ENCODE measurements at regions not wholly inside any gene's neighbourhood (a gene's known extent, or its start where the extent isn't known, plus 50 kb on each side); places are given as distances from the start of the nearest gene placed in this dataset.
"Not testable (repeated sequence)": the region's sequence is repeated elsewhere in the genome, so short reads cannot be mapped to it uniquely, and the experiment has no call there.

GRCh38 chr2:175679231-175679630, 322.8 kb downstream of the LNPK start:
- no peak for ATAC-seq

GRCh38 chr2:175677880-175678279, 324.2 kb downstream of the LNPK start:
- no peak for ATAC-seq

DNA sequence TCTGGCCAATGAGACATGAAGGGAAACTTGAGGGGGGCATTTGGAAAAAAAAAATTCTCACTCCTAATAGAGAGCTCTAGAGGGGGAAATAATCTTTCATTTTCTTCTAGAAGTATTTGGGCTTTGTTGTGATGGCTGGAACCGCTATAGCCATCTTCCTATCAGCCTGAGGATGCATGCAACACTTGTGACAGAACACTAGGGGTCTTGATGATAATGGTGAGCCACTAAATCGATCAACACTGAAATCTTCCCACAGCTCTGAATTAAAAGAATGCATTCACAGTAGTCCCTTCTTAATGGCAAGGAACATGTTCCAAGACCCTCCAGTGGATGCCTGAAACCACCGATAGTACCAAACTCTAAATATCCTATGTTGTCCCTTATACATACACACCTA, 325.3 kb downstream of the LNPK start:
- no peak for ATAC-seq

DNA sequence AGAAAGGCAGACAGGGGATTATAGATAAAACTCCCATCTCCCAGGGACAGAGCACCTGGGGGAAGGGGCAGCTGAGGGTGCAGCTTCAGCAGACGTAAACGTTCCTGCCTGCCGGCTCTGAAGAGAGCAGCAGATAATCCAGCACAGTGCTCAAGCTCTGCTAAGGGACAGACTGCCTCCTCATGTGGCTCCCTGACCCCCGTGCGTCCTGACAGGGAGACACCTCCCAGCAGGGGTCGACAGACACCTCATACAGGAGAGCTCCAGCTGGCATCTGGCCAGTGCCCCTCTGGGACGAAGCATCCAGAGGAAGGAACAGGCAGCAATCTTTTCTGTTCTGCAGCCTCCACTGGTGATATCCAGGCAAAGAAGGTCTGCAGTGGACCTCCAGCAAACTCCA, 333.3 kb downstream of the LNPK start:
- ATAC-seq = not testable (repeated sequence)

DNA sequence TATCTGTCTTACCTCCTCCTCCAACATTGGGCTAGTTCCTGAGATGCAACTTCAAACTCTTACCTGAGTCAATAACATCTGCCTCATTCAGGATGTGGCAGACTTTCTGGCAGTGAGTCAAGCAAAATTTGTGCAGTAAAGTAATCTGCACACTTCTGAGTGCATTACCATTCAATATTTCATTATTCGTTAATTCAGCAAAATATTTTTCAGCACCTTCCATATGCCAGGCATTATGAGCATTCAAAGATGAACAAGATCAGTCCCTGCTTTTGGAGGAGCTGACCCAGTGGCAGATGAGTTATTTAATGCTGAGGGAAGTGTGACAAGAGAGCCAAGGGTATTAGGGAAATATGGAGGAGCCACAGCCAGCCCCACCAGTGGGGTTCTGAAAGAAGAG, 339.7 kb downstream of the LNPK start:
- ATAC-seq = no peak

GRCh38 chr2:175648577-175649063, 353.4 kb downstream of the LNPK start:
- ATAC-seq = no peak

DNA sequence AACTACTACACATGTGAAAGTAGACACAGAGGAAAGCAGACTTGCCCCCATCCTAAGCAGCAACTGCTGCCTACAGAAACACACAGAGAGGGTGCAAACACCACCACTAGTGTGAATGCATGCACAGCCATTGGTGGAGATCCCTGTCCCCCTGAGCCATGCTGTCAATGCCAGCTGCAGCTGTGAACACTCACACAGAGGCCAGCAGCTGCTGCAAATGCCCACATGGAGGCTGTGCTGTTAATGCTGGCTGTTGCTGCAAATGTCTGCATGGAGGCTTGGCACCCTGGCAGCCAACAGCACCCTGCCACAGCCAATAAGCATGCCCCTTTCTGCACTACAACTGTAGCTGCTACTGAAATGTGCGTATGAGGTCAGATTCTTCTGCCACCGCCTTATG, 355.0 kb downstream of the LNPK start:
- no peak for ATAC-seq

GRCh38 chr2:175640655-175641054, 361.4 kb downstream of the LNPK start:
- ATAC-seq = no peak

DNA sequence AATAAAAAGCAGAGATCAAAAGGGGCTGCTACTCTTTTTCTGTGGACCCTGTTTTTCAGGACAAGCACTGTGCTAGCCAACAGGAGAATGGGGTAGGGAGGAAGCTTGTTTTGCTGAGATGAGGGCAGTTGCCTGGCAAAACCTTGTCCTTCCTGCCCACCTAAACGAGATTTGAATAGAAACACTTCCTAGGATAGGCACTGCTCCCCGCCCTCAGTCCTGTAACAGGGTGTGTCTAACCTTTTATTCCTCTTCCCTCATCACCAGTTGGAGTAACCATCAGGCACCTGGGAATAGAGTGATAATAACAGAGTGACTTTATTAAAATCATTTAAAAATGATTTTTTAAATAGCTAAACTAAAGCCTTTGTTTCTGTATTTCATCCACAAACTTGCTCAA, 368.8 kb downstream of the LNPK start:
- no peak for ATAC-seq

DNA sequence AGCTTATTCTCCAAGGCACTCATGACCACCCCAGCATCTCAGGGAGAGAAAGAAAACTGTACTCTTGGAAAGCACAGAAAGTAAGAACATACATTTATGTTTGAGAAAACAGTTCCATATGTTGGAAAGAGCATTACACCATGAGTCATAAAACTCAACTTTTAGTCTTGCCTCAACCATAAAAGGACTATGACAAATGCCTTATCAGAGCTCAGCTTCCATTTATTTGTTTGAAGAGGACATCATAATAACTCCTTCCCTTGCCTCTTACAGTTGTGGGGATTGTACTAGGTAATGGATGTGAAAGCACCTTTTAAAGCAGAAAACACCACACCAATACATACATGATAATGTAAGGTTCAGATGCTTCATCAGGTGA, 370.8 kb downstream of the LNPK start:
- no peak for ATAC-seq

DNA sequence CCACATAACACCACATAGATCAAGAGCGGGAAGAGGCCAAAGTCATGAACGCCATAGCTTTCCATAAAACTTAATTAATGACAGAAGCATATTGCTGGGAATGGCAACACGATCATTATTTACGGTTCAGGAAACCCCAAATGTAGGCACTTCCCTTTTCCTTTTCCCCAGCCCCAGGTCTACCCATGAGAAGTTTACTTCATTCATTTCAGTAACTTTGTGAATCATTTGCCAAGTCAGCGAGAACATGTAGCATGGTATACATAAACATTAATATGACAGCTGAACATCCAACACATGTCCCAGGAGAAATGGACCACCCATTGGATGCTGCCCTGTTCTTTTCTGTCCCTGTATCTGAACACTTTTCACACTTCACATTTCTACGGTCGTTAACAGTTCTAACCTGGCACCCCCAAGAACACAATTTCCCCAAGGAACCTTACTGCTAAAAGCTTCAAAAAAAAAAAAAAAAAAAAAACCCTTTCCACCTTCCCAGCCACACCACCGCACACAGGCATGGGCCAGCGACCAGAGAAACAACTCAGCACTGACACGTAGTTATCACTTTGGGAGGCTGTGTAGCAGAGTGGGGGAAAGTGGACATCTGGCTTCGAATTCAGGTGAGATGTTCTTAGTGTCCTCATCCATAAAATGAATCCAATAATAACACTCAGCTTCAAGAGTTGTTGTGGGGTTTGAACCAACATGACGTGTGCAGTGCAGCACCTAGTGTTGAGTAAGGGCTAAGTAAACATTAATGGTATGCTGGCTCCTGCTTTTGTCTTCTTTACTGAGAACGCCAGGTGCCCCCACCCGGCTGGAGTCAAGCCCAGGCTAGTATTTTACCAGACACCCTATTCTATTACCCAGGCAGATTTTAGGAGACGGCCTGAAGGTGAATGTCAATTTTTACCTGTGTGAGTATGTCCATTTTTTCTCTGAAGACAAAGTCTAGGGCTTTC, 371.5 kb downstream of the LNPK start:
- peak; percentile 45 for ATAC-seq

DNA sequence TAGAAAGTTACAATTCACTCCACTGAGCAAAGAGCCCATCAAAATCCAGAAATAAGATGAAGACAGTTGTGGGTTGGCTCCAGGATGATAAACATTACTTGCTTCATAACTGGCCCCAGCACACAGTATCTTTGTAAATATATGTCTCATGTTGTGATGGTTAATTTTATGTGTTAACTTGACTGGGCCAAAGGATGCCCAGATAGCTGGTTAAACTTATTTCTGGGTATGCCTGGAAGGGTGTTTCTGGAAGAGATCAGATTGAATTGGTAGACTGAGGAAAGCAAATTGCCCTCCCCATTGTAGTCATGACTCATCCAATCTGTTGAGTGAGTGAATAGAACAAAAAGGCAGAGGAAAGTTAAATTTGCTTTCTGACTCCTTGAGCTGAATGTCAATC, 373.8 kb downstream of the LNPK start:
- no peak for ATAC-seq

DNA sequence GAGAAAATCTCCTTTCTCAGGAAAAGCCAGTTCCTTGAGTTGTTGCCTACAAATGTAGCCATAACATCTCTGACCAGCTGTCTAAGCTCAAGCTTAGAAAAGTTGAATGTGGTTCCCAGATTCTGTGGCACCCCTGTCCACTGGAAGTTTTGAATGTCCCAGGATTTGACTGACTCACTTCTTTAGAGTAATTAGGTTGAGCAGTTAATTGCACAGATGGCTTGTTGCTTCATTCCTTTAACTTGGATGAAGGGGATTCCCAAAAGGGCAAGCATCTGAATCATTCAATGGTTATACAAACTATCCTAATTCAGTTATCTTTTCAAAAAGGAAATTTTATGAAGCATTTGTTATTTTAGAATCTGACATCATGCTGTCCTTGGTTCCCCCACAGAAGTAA, 374.7 kb downstream of the LNPK start:
- no peak for ATAC-seq

GRCh38 chr2:175626796-175627195, 375.3 kb downstream of the LNPK start:
- no peak for ATAC-seq

GRCh38 chr2:175624785-175625184, 377.3 kb downstream of the LNPK start:
- no peak for ATAC-seq

GRCh38 chr2:175624211-175624761, 377.8 kb downstream of the LNPK start:
- no peak for ATAC-seq

GRCh38 chr2:175621821-175622220, 380.2 kb downstream of the LNPK start:
- no peak for ATAC-seq

DNA sequence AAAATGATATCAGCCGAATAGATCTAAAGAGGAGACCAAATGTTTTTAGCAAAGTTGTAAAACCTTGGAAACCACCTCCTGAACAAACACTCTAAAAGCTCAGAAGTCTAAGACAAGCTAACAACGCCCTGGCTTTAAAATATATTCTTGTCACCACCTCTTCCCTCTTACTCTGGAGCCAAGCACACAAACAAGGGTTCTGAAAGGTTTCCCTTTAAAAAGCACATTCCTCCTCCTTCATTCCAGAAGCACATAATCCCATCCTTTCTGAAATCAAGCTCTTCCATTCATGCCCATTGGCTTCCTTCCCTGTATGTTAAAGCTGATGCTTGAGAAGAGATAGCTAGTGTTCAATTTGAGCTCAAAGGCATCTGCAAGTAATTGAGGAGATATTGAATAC, 382.0 kb downstream of the LNPK start:
- no peak for ATAC-seq

- no peak for ATAC-seq
Observed at GRCh38 chr2:175619179-175620045, 382.7 kb downstream of the LNPK start.

DNA sequence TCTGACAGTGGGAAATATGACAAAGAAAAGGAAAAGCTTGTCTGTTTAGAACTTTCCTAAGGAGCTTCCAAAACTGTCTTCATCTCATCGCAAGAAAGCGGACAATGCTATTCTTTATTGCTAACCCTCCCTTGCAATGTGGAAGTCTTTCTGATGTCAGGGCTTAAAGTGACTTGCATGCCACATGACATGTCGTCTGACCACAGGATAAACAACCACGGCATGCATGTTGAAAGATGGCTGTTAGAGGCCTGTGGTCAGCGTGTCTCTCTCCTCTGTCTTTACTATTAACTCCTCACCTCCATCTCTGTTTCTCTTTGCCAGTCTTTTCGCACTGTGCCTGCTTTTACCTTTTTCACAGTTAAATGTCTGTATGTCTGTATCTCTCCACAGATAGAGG, 389.8 kb downstream of the LNPK start:
- no peak for ATAC-seq

GRCh38 chr2:175606010-175606841, 395.8 kb downstream of the LNPK start:
- no peak for ATAC-seq

GRCh38 chr2:175605640-175606009, 396.4 kb downstream of the LNPK start:
- no peak for ATAC-seq
